ENCODE measurements at regions not wholly inside any gene's neighbourhood (a gene's known extent, or its start where the extent isn't known, plus 50 kb on each side); places are given as distances from the start of the nearest gene placed in this dataset.
"Not testable (repeated sequence)": the region's sequence is repeated elsewhere in the genome, so short reads cannot be mapped to it uniquely, and the experiment has no call there.

DNA sequence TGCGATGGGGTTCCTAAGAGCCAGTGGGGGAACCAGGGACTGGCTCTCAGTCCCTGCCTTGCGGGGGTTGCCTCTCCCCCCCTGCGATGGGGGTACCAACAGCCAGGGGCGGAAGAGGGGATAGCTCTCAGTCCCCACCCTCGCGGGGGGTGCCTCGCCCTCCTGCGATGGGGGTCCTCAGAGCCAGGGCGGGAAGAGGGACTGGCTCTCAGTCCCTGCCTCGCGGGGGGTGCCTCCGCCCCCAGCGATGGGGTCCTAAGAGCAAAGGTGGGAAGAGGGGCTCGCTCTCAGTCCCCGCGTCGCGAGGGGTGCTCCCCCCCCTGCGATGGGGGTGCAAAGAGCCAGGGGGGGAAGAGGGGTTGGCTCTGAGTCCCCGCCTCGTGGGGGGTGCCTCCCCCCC is 162.0 kb downstream of the ATP6V0E2 start:
- not testable (repeated sequence) for H3K4me1 ChIP-seq (ENCODE audit: control insufficient read depth in 1 of 2, insufficient read depth in 1 of 2, low read depth in 1 of 2, low read length in 1 of 2); H3K27me3 ChIP-seq; H3K4me3 ChIP-seq (ENCODE audit: low read depth in 1 of 2, low read length in 1 of 2); H3K36me3 ChIP-seq; H3K9me3 ChIP-seq; H3K27ac ChIP-seq

DNA sequence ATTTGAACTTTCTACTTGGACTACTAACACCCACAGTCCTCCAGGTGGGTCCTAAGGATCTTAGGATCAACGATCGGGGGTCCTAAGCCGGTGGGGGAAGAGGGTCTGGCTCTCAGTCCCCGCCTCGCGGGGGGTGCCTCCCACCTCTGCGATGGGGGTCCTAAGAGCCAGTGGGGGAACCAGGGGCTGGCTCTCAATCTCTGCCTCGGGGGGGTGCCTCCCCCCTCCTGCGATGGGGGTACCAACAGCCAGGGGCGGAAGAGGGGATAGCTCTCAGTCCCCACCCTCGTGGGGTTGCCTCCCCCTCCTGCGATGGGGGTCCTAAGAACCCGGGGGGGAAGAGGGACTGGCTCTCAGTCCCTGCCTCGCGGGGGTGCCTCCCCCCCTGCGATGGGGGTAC is 165.3 kb downstream of the ATP6V0E2 start:
- not testable (repeated sequence) for H3K4me3 ChIP-seq (ENCODE audit: low read depth in 1 of 2, low read length in 1 of 2); H3K4me1 ChIP-seq (ENCODE audit: control insufficient read depth in 1 of 2, insufficient read depth in 1 of 2, low read depth in 1 of 2, low read length in 1 of 2); H3K9me3 ChIP-seq; H3K27ac ChIP-seq; H3K36me3 ChIP-seq; H3K27me3 ChIP-seq

DNA sequence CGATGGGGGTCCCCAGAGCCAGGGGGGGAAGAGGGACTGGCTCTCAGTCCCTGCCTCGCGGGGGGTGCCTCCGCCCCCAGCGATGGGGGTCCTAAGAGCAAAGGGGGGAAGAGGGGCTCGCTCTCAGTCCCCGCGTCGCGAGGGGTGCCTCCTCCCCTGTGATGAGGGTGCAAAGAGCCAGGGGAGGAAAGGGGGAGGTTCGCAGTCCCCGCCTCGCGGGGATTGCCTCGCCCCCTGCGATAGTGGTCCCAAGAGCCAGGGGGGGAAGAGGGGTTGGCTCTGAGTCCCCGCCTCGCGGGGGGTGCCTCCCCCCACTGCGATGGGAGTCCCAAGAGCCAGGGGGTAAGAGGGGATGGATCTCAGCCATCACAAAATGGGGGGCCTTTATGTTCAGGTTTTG is 168.5 kb downstream of the ATP6V0E2 start:
- not testable (repeated sequence) for H3K9me3 ChIP-seq; H3K27ac ChIP-seq; H3K4me1 ChIP-seq (ENCODE audit: control insufficient read depth in 1 of 2, insufficient read depth in 1 of 2, low read depth in 1 of 2, low read length in 1 of 2); H3K4me3 ChIP-seq (ENCODE audit: low read depth in 1 of 2, low read length in 1 of 2); H3K36me3 ChIP-seq
- H3K27me3 ChIP-seq = peaks cover 32% of the 10 kb centered on the region

DNA sequence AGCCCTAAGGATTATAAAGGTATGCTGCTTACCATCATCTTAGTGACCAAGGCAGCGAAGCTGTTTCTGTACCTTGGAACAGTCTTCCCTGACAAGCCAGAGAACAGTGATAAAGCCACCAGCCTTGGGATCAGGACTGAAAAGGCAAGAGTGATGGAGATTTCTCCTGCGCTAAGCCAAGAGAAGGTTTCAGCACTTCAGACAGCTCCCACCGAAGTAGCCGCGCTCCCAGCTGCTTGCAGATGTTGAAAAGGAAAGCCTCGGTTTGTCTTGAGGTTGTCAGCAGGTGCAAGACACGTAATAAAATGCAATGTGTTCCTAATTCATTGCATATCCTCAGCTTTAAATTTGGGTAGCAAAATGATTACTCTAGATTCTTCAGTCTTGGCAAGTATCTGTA is 171.0 kb downstream of the ATP6V0E2 start:
- H3K4me3 ChIP-seq (ENCODE audit: low read depth in 1 of 2, low read length in 1 of 2); H3K36me3 ChIP-seq; H3K27ac ChIP-seq; H3K9me3 ChIP-seq; H3K4me1 ChIP-seq (ENCODE audit: control insufficient read depth in 1 of 2, insufficient read depth in 1 of 2, low read depth in 1 of 2, low read length in 1 of 2): not testable (repeated sequence)
- H3K27me3 ChIP-seq = peaks cover 57% of the 10 kb centered on the region

DNA sequence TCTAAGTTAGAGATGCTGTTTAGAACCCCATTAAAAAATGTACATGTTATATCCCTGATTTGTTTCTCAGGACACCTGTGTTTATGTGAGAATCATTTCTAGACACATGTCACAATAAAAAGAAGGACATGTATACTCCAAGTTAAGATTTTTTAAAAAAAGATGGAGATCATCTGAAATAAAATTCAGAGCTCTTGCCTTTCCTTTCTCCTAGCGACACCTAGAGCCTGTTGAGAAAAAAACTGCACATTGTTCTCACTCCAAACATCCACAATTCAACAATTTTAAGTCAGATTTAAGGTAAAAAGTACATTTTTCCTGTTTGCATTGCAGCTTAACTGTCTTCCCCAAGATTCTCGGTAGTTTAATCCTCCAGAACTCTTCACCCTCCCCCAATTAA is 171.8 kb downstream of the ATP6V0E2 start:
- not testable (repeated sequence) for H3K27ac ChIP-seq; H3K4me3 ChIP-seq (ENCODE audit: low read depth in 1 of 2, low read length in 1 of 2); H3K4me1 ChIP-seq (ENCODE audit: control insufficient read depth in 1 of 2, insufficient read depth in 1 of 2, low read depth in 1 of 2, low read length in 1 of 2); H3K36me3 ChIP-seq; H3K9me3 ChIP-seq
- H3K27me3 ChIP-seq = peaks cover 65% of the 10 kb centered on the region

DNA sequence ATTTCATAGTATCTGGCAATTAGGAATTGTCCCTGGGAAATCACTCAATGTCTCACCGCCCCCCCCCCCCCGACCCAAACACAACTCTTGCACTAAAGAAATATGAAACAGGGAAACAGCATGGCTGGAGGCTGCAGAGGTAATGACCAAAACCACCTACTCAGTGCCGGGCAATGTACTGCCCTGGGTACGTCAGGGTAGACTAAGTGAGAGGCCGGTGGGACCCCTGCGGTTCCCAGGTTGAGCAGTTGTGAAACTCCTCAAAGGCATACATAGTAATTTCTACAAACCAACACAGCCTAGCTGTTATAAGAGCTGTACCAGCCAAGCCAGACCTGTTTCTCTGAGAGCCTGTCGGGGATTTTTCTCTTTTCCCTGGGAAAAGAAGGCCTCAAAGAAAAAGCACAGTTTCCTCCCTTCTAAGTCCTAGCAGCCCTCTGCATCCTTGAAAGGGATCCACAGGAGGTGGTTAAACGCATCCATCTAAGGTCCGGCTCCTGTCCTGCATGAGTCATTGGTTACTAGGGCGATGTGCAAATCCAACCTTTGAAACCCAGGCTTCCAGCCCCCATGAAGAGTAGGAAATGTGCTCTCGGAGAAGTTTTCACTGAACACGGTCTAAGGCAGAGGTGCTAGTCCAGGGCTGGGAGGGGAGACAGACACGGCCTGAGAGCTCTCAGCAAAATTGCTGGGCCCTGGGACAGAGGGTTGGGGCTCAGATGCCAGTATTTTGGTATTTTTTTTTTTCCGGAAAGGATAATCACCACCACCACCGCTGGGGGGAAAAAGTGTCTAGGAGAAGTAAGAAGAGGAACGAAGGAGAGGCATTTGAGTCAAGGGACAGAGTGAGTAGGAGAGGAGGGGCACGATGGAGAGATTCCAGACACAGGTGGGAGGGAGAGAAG is 172.8 kb downstream of the ATP6V0E2 start:
- H3K27me3 ChIP-seq = peaks cover 66% of the 10 kb centered on the region
- H3K9me3 ChIP-seq; H3K4me1 ChIP-seq (ENCODE audit: control insufficient read depth in 1 of 2, insufficient read depth in 1 of 2, low read depth in 1 of 2, low read length in 1 of 2); H3K27ac ChIP-seq; H3K36me3 ChIP-seq; H3K4me3 ChIP-seq (ENCODE audit: low read depth in 1 of 2, low read length in 1 of 2): not testable (repeated sequence)

DNA sequence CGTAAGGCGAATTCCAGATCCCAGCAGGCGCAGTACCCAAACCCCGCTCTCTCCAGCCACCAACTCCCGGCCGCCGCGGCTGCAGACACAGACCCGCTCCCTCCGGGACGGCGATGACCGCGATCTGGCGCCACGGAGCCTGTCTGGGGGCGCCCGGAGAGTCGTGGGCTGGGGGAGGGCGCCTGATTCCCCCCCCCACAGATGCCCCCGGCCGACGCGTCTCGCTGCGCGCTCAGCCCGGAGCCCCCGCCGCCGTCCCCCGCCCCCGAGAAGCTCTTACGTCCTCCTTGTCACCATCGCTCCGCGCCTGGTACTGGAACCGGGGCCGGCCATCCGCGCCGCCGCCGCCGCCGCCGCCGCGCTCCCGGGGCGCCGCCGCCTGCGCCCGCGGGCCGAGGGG is 173.6 kb downstream of the ATP6V0E2 start:
- not testable (repeated sequence) for H3K4me1 ChIP-seq (ENCODE audit: control insufficient read depth in 1 of 2, insufficient read depth in 1 of 2, low read depth in 1 of 2, low read length in 1 of 2); H3K36me3 ChIP-seq; H3K4me3 ChIP-seq (ENCODE audit: low read depth in 1 of 2, low read length in 1 of 2); H3K27ac ChIP-seq; H3K9me3 ChIP-seq
- H3K27me3 ChIP-seq = peaks cover 66% of the 10 kb centered on the region

DNA sequence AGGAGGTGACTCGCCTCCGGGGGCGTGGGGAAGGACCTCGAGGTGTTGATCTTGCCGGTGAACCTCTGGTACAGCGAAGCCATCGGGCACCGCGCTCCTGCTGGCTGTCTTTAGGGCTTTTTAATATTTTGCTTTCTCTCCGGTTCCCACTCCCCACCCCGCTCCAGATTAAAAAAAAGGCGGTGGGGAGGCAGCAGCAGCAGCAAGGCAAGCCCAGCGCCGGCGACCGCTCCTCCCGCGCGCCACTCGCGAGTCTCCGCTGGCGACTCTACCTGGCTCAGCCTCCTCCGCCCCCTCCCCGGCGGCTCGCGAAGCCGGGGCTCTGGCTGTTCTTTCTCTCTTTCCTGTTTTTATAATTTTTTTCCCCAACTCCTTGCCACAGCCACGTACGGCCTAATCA is 174.0 kb downstream of the ATP6V0E2 start:
- H3K36me3 ChIP-seq; H3K9me3 ChIP-seq; H3K27ac ChIP-seq; H3K4me1 ChIP-seq (ENCODE audit: control insufficient read depth in 1 of 2, insufficient read depth in 1 of 2, low read depth in 1 of 2, low read length in 1 of 2); H3K4me3 ChIP-seq (ENCODE audit: low read depth in 1 of 2, low read length in 1 of 2): not testable (repeated sequence)
- H3K27me3 ChIP-seq = peaks cover 66% of the 10 kb centered on the region

DNA sequence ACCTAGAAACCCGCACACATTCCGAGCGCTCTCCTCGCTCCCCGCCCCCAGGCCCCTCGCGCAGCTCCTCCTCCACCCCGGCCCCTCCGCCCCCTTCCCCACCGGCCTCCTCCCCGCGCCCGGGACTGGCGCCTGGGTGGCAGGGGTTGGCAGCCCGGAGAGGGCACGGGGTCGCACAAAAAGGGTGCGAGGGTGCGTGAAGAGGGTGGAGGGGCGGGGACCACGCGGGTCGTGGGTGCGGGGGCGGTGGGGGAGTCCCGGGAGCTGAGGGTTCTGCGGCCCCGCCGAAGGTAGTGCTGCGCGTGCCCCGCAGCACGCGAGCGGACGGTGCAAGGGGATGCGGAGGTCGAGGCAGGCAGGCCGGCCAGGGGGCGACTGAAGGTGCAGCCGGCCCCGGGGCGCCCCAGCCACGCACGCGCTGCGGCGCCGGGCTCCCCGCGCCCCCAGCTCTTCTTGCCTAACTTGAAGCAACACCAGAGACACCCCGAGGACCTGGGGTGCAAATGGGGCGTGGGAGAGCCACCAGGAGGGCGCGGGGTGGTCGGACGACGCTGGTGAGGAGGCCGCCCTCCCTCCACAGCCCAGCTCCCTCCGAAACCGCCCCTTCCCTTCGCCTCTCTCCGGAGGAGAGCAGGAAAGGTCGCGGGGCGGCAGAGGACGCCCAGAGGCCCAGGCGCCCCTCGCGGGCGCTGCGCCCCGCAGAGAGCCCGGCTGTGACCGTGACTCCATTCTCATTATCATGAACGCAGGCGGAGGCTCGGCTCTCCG is 174.7 kb downstream of the ATP6V0E2 start:
- H3K27ac ChIP-seq; H3K9me3 ChIP-seq; H3K4me3 ChIP-seq (ENCODE audit: low read depth in 1 of 2, low read length in 1 of 2); H3K36me3 ChIP-seq; H3K4me1 ChIP-seq (ENCODE audit: control insufficient read depth in 1 of 2, insufficient read depth in 1 of 2, low read depth in 1 of 2, low read length in 1 of 2): not testable (repeated sequence)
- peaks cover 66% of the 10 kb centered on the region for H3K27me3 ChIP-seq

DNA sequence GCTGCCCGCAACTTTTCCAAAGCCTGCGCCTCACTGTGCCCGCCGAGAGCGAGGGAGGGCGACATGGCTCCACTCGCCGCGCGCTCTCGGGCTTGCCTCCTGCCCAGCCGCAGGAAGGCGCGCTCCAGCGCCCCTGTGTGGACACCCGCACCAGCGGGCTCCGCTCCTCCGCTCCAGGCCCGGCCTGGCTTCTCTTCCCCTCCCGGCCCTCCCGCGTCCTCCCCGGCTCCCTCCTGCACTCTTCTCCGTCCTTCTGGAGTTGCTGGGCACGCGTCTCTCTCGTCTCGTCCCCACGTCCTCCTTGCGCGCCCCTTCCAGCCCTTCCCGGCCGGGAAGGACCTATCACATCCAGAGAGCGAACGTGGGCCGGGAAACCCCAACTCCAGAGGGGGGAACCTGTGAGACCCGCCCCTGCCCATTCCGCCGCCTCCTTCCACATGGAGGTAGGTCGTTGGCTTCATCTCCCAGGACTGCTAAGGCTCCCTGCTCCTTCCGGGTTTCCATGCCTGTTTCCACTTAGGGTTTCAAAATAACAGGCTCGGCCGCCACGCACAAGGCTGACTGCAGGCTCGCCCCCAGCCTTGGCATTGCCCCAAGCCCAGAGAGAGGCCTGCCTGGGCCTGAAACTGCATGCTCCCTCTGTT is 175.4 kb downstream of the ATP6V0E2 start:
- H3K27ac ChIP-seq; H3K9me3 ChIP-seq; H3K4me3 ChIP-seq (ENCODE audit: low read depth in 1 of 2, low read length in 1 of 2); H3K36me3 ChIP-seq; H3K4me1 ChIP-seq (ENCODE audit: control insufficient read depth in 1 of 2, insufficient read depth in 1 of 2, low read depth in 1 of 2, low read length in 1 of 2): not testable (repeated sequence)
- H3K27me3 ChIP-seq = peaks cover 64% of the 10 kb centered on the region

DNA sequence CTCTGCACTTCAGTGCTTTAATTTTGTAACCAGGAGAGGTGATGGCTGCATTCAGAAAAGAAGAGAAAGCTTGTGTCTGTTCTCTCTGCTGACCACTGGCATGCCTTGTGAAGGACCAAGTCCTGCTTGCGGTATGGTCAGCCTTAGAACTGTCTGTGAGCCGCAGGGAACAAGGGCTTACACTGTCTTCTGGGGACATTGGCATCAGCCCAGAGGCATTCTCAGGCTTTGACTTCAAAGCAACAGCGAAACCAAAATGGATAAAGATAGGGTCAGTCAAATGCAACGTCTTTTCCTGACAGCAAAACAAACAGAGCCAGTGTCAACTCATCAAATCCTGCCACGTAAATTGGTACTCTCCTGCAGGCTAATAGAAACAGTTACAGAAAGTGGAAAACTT is 179.6 kb downstream of the ATP6V0E2 start:
- H3K9me3 ChIP-seq; H3K4me3 ChIP-seq (ENCODE audit: low read depth in 1 of 2, low read length in 1 of 2); H3K36me3 ChIP-seq; H3K4me1 ChIP-seq (ENCODE audit: control insufficient read depth in 1 of 2, insufficient read depth in 1 of 2, low read depth in 1 of 2, low read length in 1 of 2); H3K27ac ChIP-seq: not testable (repeated sequence)
- peaks cover 29% of the 10 kb centered on the region for H3K27me3 ChIP-seq

DNA sequence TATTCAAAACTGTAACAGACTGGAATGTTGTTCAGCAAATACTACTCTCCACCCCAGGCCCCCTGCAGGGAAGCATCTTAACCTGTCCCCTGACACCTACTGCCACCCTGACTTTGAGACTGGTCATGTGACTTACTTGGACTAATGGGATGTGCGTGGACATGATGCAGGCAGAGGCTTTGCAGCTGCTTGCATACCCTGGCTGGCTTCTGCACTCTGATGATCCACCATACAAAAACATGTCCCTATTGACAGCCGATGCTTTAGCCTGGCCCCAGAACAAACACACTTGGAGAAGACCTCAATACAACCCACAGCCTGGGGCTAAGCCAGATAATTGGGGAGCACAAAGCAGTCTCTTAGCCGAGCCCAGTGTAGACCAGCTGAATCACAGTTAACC is 180.5 kb downstream of the ATP6V0E2 start:
- peaks cover 21% of the 10 kb centered on the region for H3K27me3 ChIP-seq
- not testable (repeated sequence) for H3K36me3 ChIP-seq; H3K9me3 ChIP-seq; H3K27ac ChIP-seq; H3K4me3 ChIP-seq (ENCODE audit: low read depth in 1 of 2, low read length in 1 of 2); H3K4me1 ChIP-seq (ENCODE audit: control insufficient read depth in 1 of 2, insufficient read depth in 1 of 2, low read depth in 1 of 2, low read length in 1 of 2)

DNA sequence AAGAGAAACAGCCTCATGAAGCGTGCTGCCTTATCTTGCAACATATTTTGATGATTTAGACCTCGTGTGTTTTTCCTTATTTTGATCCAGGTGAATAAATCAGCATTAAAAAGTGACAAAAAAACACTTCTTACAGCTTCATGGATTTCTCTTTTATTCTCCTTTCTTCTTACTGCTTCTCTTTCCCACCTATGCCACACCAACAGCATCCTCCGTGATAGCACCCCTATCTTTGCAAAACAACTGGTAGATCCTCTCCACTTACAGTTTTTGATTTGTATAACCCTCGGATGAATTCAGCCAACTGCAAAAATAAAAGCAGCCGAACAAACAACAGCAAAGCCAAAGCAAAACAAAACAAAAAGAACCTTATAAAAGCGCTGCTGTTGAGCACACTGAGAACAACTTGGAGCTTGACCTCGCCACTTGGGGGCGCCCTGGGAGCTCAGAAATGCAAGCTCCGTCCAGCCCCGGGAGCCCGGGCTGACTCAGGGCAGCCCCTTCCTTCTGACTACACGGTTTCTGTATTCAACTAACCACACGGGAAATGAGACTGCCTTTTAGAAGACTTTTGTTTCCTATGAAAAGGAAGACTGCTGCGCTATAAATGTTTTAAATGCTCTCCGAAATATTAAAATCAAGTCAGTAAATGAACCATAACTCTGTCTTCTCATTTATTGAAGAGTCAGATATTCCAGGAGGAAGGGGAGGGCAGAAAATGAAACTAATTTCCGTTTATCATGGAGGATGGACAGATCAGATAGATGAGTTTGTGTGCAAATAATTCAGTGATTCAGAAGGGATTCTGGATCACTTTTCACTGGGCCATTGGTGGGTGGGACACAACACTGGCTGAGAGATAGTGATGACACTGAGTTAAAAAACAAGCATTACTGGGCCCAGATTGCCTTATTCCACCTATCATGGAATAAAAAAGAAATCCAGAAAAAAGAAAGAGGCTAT is 186.8 kb downstream of the ATP6V0E2 start:
- not testable (repeated sequence) for H3K27me3 ChIP-seq; H3K4me1 ChIP-seq (ENCODE audit: control insufficient read depth in 1 of 2, insufficient read depth in 1 of 2, low read depth in 1 of 2, low read length in 1 of 2); H3K4me3 ChIP-seq (ENCODE audit: low read depth in 1 of 2, low read length in 1 of 2); H3K9me3 ChIP-seq; H3K36me3 ChIP-seq; H3K27ac ChIP-seq
